GM19455 (cell line): ENCODE measurements at regions not wholly inside any gene's neighbourhood (a gene's known extent, or its start where the extent isn't known, plus 50 kb on each side); places are given as distances from the start of the nearest gene placed in this dataset.
"Not testable (repeated sequence)": the region's sequence is repeated elsewhere in the genome, so short reads cannot be mapped to it uniquely, and the experiment has no call there.

Source experiments
- ATAC-seq: cut with Tn5 transposase; IDR thresholded peaks from one replicate; pipeline ENCODE4 v1.9.1; 2021; ENCODE audit not compliant: unreplicated experiment

GRCh38 chr9:71285191-71285656 is 163.8 kb upstream of the TRPM3 start:
- ATAC-seq = peak; percentile 95

DNA sequence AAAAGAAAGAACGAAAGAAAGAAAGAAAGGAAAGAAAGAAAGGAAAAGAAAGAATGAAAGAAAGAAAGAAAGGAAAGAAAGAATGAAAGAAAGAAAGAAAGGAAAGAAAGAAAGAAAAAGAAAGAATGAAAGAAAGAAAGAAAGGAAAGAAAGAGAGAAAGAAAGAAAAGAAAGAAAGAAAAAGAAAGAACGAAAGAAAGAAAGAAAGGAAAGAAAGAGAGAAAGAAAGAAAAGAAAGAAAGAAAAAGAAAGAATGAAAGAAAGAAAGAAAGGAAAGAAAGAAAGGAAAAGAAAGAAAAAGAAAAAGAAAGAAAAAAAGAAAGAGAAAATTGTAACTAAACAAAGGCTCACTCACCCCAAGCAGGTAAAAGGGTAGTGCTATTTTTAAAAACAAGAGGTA is 160.7 kb upstream of the TRPM3 start:
- not testable (repeated sequence) for ATAC-seq

DNA sequence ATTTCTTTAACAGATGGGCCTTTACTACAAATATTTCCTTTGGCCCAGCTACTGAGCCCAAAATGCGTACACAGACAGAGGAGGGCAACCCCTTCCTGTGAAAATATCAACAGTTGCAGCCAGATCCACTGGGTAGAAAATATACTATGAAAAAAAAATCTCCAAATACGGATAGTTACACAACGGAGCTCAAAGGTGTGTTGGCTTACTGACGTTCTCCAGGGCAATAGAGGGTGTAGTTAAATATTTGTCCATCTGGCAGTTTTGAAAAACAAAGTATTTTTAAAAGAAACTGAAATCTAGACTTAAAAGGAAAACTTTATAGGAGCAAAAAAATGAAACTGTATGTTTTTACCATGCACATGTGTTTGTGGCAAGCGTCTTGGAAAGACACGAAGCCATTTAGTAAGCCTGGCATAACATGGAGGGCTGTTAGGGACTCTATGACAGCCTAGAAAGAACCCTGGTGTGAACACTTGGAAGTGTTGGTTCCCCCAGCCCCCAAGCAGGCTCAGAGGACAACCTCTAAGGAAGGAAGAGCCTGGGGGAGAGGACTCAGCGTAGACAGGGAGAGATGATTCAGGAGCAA is 157.8 kb upstream of the TRPM3 start:
- no peak for ATAC-seq

DNA sequence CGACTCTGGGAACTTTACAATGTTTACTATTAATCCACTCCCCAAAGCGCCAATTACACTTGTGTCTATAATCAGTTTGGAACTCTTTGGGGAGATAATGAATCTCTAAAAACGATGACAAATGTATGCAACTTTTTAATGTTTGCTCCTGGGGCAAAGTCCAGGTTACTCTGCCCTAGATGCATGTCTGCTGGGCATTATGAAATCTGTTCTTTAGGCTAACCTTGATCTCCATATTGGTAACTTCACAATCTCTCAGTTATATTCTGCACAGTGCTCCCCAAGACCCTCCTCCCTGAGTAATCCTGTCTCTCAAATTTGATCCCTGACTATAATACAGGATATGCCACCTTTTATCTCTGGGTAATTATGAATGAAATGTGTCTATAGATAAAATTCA is 152.2 kb upstream of the TRPM3 start:
- no peak for ATAC-seq

- ATAC-seq = no peak
Observed at GRCh38 chr9:71271602-71272001, 150.2 kb upstream of the TRPM3 start.

GRCh38 chr9:71270554-71270953 is 149.1 kb upstream of the TRPM3 start:
- ATAC-seq = no peak

DNA sequence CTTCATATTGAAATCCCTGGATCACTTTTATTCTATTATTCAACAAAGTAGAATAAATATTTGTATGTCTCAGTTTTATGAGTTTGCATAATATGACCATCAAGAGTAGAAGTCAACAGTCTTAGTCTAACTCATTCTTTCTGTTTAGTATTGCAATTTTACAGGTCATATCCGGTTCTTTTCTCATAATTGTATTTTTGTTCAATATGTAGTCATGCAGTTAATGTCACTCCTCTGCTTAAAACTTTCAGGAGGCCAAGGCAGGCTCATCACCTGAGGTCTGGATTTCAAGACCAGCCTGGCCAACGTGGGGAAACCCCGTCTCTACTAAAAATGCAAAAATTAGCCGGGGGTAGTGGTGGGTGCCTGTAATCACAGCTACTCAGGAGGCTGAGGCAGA is 148.4 kb upstream of the TRPM3 start:
- ATAC-seq = no peak

DNA sequence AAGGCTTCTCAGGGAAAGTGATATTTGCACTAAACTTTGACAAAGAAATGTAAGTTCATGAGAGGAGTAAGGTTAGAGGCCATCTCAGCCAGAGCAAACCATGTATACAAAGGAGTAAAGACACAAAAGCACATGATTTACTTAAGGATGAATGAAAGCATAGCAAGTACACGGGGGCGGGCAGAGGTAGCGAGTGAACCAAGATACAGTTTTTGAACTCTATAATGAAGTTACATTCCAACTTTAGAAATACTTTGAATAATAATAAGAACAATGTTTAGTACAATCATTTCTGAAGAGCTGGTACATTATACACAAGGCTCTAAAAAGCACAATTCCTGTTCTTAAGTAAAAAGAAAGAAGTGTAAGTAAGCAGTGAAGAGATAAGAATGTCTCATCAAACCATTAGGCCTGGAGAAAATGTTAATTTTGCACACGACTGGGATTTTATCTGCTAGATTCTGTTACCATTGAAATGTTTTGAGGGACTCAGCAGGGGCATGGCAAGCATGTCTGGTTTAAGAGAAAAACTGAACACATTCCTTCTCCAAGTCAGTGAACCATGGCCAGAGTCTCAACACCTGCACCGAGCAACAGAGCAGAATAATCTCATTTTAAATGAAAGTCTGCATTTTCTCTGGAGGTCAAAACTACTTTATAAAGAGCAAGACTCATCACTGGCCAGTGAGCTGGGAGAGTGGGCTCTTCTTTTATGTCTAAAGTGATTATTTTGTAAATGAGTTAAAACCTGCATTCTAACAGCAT is 147.6 kb upstream of the TRPM3 start:
- no peak for ATAC-seq

- no peak for ATAC-seq
Observed at GRCh38 chr9:71263451-71263850, 142.0 kb upstream of the TRPM3 start.

- not testable (repeated sequence) for ATAC-seq
Observed at GRCh38 chr9:71260419-71260818, 139.0 kb upstream of the TRPM3 start.

DNA sequence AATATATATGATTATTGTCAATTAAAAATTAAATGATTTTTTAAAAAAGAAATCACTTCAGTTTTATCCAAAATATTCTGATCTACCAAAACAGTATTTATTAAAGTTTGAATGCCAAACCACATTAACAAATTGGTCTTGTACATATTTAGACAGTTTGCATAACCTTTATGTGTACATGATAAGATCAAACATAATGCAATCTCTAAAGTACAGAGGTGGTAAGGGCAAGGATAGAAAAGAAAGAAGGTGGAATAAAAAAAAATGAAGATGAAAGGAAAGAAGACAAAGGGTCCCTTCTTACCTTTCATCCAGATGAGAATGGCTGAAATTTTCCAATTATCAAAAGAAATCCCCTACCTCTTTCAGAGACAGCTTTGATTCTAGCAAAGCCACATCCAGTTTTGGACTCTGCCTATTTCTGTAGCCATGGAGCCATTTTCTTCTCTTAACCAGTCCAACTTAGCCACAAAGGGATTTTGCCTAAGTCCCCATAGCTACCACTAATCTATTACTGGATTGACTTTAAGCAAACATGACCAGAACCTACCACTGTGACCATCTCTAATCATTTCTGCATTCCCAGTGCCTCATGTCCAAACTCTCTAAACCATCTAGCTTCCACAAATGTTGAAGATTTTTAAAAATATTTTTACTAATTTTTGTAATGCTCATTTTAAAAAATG is 133.3 kb upstream of the TRPM3 start:
- ATAC-seq = no peak

DNA sequence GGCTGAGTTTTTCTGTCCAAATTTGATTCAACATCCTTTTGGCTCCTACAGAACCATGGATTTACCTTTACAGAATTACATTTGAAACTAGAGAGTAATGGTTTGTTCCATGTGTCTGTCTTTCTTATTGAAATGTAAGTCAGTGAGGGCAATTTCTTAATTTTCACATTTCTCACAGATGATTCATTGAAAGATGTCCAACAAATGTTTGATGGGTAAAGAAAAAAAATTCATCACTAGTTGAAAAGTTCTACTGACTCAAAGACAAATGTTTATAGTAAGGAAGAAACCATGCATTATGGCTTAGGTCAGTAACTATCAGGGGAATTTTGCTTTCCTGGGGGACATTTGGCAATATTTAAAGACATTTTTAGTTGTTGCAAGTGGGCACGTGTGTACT is 131.6 kb upstream of the TRPM3 start:
- no peak for ATAC-seq

DNA sequence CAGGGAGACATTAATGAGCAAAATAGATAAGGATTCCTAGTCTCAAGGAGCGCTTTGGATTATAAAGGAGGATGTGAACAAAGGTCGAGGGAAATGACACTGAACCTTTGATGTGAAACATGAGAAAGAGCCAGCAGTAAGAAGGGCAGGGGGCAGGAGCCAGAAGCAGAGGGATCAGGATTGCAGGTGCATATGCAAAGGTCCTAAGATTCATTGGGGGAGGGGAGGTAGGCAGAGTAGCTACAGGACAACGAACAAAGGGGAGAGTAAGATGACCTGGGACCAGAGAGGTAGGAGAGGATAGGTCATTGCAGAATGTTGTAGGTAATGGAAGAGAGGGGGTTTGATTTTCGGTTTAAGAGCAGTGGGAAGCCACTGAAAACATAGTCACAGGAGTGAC is 129.2 kb upstream of the TRPM3 start:
- no peak for ATAC-seq

DNA sequence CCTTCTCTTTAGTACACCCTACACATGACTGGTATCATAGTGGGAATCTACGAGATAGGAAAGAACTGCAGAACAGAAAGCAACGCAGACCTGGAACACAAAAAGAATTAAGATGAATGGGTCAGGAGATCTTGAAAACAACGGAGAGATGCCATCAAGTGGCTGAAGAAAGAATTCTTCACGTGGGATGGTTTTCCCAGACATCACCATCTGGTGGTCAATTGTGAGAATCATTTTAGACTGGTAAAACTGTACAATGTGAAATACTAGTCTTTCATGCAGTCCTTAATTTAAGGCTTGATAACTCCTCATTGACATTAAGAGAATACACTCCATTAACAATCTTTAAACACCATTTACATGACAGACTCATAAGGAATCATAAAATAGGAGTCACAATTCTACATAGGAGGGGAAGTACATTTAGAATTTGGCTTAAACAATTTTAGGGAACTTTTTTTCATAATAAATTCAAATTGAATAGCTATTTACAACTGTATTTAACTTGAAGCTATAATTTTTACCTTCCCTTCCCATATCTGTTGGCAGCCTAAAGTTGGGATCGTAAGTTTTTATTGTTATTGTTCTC is 128.4 kb upstream of the TRPM3 start:
- peak; percentile 81 for ATAC-seq

- ATAC-seq = no peak
Observed at GRCh38 chr9:71245651-71246050, 124.2 kb upstream of the TRPM3 start.

DNA sequence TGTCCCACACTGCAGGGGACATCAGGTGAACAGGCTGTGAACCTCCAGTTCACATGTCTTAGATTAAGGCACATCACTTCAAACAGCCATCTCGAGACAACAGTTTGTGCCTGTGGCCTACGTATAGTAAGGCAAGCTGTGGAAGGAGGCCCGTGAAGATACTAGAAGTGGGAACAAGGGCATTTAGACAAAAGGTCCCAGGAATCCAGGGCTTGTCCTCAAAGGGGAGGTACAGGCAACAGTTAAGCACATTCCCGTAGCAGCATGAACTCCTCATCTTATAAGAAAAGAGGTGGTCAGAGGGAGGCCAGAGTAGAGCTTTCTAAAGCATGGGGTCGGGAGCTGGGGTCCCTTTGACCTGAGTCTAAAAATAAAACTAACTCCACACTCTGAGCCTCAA is 122.5 kb upstream of the TRPM3 start:
- no peak for ATAC-seq

DNA sequence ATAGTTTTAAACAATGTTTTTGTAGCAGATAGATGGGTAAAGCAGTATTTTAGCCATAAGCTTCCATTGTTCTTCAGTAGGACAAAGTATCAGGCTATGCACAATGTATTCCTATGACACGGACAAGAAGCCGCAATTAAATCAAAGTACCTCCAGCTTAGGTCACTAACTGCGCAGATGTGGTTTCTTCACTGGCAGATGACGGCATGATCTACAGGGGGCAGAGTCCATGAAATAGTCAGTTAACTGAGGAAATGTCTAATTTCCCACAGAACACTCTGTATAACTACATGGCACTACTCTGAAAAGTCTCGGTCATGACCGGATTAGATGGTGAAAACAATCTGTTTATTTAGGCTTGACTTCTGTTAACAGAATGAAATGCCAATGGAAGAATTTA is 120.7 kb upstream of the TRPM3 start:
- ATAC-seq = no peak

DNA sequence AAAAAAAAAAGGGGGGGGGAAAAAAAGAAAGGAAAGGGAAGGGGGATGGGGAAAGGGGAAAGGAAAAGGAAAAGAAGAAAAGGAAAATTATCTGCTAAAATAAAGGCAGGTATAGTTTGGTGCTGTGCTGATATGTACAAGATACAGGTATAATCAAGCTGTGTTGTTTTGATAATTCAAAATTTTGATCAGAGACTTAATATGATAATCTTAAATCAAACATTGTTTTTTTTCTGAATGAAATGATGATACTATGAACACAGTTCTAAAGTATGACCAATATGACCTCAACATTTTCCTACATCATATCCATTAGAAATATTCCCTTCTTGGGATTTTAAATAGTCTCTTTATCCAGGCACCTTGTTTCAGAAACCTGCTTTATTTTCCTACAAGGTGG is 115.6 kb upstream of the TRPM3 start:
- no peak for ATAC-seq

- ATAC-seq = no peak
Observed at GRCh38 chr9:71233646-71234045, 112.2 kb upstream of the TRPM3 start.

DNA sequence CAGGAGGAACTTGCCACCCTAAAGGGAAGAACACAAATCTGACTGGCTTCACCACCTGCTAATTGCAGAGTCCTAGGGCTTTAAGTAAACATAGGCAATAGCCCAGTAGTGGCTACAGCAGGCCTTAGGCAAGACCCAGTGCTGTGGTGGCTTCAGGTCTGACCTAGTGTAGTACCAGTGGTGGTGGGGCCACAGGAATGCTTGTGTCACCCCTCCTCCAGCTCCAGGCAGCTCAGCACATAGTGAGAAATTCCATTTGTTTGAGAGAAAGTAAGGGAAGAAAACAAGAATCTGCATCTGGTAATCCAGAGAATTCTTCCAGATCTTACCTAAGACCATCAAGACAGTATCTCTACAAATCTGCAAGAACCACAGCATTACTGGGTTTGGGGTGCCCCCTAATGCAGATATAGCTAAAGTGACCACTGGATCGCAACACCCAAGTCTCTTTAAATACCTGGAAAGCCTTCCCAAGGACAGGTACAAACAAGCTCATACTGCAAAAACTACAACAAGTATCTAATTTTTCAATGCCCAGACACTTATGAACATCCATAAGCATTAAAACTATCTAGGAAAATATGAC is 102.6 kb upstream of the TRPM3 start:
- no peak for ATAC-seq

- no peak for ATAC-seq
Observed at GRCh38 chr9:71218774-71219173, 97.4 kb upstream of the TRPM3 start.
